H1 (cell line): ENCODE measurements at regions not wholly inside any gene's neighbourhood (a gene's known extent, or its start where the extent isn't known, plus 50 kb on each side); places are given as distances from the start of the nearest gene placed in this dataset.

ENCODE experiments used
- CTCF ChIA-PET: fragments of 300-600 bp; sonication (Branson Sonifier 250); formaldehyde crosslinking; loops from one replicate; lab custom pipeline; 2021; ENCODE audit not compliant: partially characterized antibody; lab: Charles Lee
- POLR2A ChIA-PET: fragments of 300-600 bp; sonication (Branson Sonifier 250); formaldehyde crosslinking; loops from one replicate; lab custom pipeline; 2021; ENCODE audit warnings: inconsistent platforms; ENCODE audit not compliant: partially characterized antibody; lab: Charles Lee
- DNase-seq, 2 experiments: peaks; one replicate each; pipeline versions ENCODE4 v3.0.0 to v3.0.0-alpha.2; 2010 to 2022; ENCODE audit warnings: low spot score in 2 of 2, low read depth in 1 of 2, mixed read lengths in 1 of 2
- FAIRE-seq: peaks from 2 replicates; lab custom pipeline; 2011; peaks lifted over from hg19 to GRCh38; lab: Jason Lieb, UNC
- H2AFZ ChIP-seq: 2 replicates; pipeline ENCODE4 v1.8.1; 2012; ENCODE audit warnings: low read length, inconsistent platforms
- H2AK5ac ChIP-seq: 2 replicates; pipeline ENCODE4 v1.6.1; 2013; ENCODE audit warnings: low read depth, low read length
- H2BK120ac ChIP-seq: replicated peaks from 2 replicates; pipeline ENCODE3; 2013; ENCODE audit warnings: low read depth, low read length, inconsistent platforms
- H2BK12ac ChIP-seq: 2 replicates; pipeline ENCODE4 v1.6.1; 2013; ENCODE audit warnings: low read depth, low read length
- H2BK15ac ChIP-seq: 2 replicates; pipeline ENCODE4 v1.6.1; 2013; ENCODE audit warnings: low read length
- H2BK20ac ChIP-seq: 2 replicates; pipeline ENCODE4 v1.6.1; 2013; ENCODE audit warnings: low read length
- H2BK5ac ChIP-seq: 2 replicates; pipeline ENCODE4 v1.6.1; 2013; ENCODE audit warnings: low read depth, low read length
- H3K14ac ChIP-seq: 2 replicates; pipeline ENCODE4 v1.6.1; 2013; ENCODE audit warnings: inconsistent platforms; ENCODE audit not compliant: insufficient read length
- H3K18ac ChIP-seq: 2 replicates; pipeline ENCODE4 v1.6.1; 2013; ENCODE audit warnings: low read length; ENCODE audit errors: extremely low read depth
- H3K23ac ChIP-seq: 2 replicates; pipeline ENCODE4 v1.6.1; 2013; ENCODE audit warnings: inconsistent platforms; ENCODE audit not compliant: insufficient read length
- H3K23me2 ChIP-seq: 2 replicates; pipeline ENCODE4 v1.6.1; 2013; ENCODE audit warnings: low read depth, low read length
- H3K27ac ChIP-seq: 2 replicates; pipeline ENCODE4 v1.6.1; 2011; ENCODE audit warnings: low read depth, low read length, inconsistent platforms
- H3K27me3 ChIP-seq, 4 experiments: replicated peaks in 1 of 4; 1 replicate in 1 of 4; 2 replicates in 3 of 4; pipeline versions ENCODE4 v1.6.1 to v1.8.1; 2011 to 2013; ENCODE audit warnings: low read length in 3 of 4, mild to moderate bottlenecking in 3 of 4, inconsistent platforms in 2 of 4, mixed read lengths in 2 of 4, moderate library complexity in 1 of 4; ENCODE audit not compliant: control insufficient read depth in 3 of 4, insufficient read depth in 3 of 4; ENCODE audit errors: extremely low read depth in 1 of 4
- H3K36me3 ChIP-seq, 4 experiments: 2 replicates each; pipeline versions ENCODE4 v1.6.1 to v1.8.1; 2011 to 2013; ENCODE audit warnings: mild to moderate bottlenecking in 4 of 4, low read length in 3 of 4, moderate library complexity in 2 of 4, control low read depth in 1 of 4, inconsistent platforms in 1 of 4; ENCODE audit not compliant: insufficient read depth in 4 of 4, control insufficient read depth in 2 of 4
- H3K4ac ChIP-seq: replicated peaks from 2 replicates; pipeline ENCODE3; 2013; ENCODE audit warnings: low read length, low read depth, mixed read lengths, inconsistent platforms; ENCODE audit not compliant: insufficient read length
- H3K4me1 ChIP-seq, 4 experiments: replicated peaks in 1 of 4; 1 replicate in 1 of 4; 2 replicates in 3 of 4; pipeline versions ENCODE4 v1.6.1 to v1.8.1; 2011 to 2013; ENCODE audit warnings: low read length in 3 of 4, inconsistent platforms in 2 of 4, mixed read lengths in 1 of 4; ENCODE audit not compliant: insufficient read depth in 4 of 4, control insufficient read depth in 3 of 4
- H3K4me2 ChIP-seq, 2 experiments: 2 replicates each; pipeline versions ENCODE4 v1.6.1 to v1.8.1; 2011 to 2013; ENCODE audit warnings: low read depth in 2 of 2, low read length in 2 of 2, control low read depth in 1 of 2, inconsistent platforms in 1 of 2, mild to moderate bottlenecking in 1 of 2; ENCODE audit not compliant: insufficient read depth in 1 of 2
- H3K4me3 ChIP-seq, 4 experiments: fragments of 200-600, 300-600 bp in 1 of 4; sonication (generic), shearing (Covaris generic), sonication (Bioruptor Twin) in 1 of 4; 2 replicates each; pipeline versions ENCODE4 v1.5.1 to v1.8.1; 2011 to 2016; ENCODE audit warnings: low read length in 4 of 4, low read depth in 3 of 4, control low read depth in 2 of 4, inconsistent platforms in 2 of 4, mild to moderate bottlenecking in 2 of 4, mixed read lengths in 1 of 4, moderate library complexity in 1 of 4; ENCODE audit not compliant: insufficient read depth in 2 of 4; ENCODE audit errors: extremely low read depth in 1 of 4
- H3K56ac ChIP-seq: replicated peaks from 2 replicates; pipeline ENCODE3; 2013; ENCODE audit warnings: low read depth, mild to moderate bottlenecking, mixed read lengths, low read length, inconsistent platforms; ENCODE audit not compliant: insufficient read length
- H3K79me1 ChIP-seq: 2 replicates; pipeline ENCODE4 v1.6.1; 2013; ENCODE audit warnings: low read depth, low read length, control low read depth
- H3K79me2 ChIP-seq, 2 experiments: 2 replicates each; pipeline versions ENCODE4 v1.6.1 to v1.8.1; 2012 to 2013; ENCODE audit warnings: low read length in 2 of 2, mild to moderate bottlenecking in 2 of 2, inconsistent platforms in 1 of 2; ENCODE audit not compliant: insufficient read depth in 2 of 2, control insufficient read depth in 1 of 2
- H3K9ac ChIP-seq, 4 experiments: replicated peaks in 1 of 4; 1 replicate in 1 of 4; 2 replicates in 3 of 4; pipeline versions ENCODE4 v1.6.1 to v1.8.1; 2011 to 2013; ENCODE audit warnings: low read depth in 3 of 4, low read length in 3 of 4, control low read depth in 2 of 4, mild to moderate bottlenecking in 2 of 4, moderate library complexity in 2 of 4, inconsistent platforms in 1 of 4; ENCODE audit errors: extremely low read depth in 1 of 4
- H3K9me3 ChIP-seq, 2 experiments: 2 replicates each; pipeline versions ENCODE4 v1.6.1 to v1.8.1; 2012 to 2013; ENCODE audit warnings: mild to moderate bottlenecking in 2 of 2, moderate library complexity in 2 of 2, control low read depth in 1 of 2, inconsistent platforms in 1 of 2, low read depth in 1 of 2, low read length in 1 of 2, mixed read lengths in 1 of 2; ENCODE audit not compliant: insufficient read depth in 2 of 2
- H4K20me1 ChIP-seq, 2 experiments: replicated peaks in 1 of 2; 2 replicates each; pipeline versions ENCODE3 to v1.8.1; 2011 to 2013; ENCODE audit warnings: inconsistent platforms in 2 of 2, low read length in 2 of 2, mild to moderate bottlenecking in 1 of 2; ENCODE audit not compliant: insufficient read depth in 2 of 2, control insufficient read depth in 1 of 2
- H4K5ac ChIP-seq: 2 replicates; pipeline ENCODE4 v1.6.1; 2013; ENCODE audit warnings: low read length, low read depth, mixed read lengths, inconsistent platforms; ENCODE audit not compliant: insufficient read length
- H4K8ac ChIP-seq: 2 replicates; pipeline ENCODE4 v1.8.0; 2013; ENCODE audit warnings: mild to moderate bottlenecking, moderate library complexity, low read length, inconsistent platforms; ENCODE audit not compliant: insufficient read depth; ENCODE audit errors: extremely low read depth
- H4K91ac ChIP-seq: replicated peaks from 2 replicates; pipeline ENCODE3; 2013; ENCODE audit warnings: low read length, mixed read lengths, inconsistent platforms; ENCODE audit not compliant: insufficient read length
- CHD2 ChIP-seq: IDR thresholded peaks from 2 replicates; pipeline ENCODE4 v1.6.1; 2012; ENCODE audit warnings: low read length, improper control_type of control experiment
- CREB1 ChIP-seq: IDR thresholded peaks from 2 replicates; pipeline ENCODE4 v1.6.1; 2012; ENCODE audit warnings: inconsistent platforms
- HDAC2 ChIP-seq, 2 experiments: fragments of 300-600 bp in 1 of 2; sonication (generic) in 1 of 2; IDR thresholded peaks; 2 replicates each; pipeline ENCODE4 v1.6.1; 2011 to 2012; ENCODE audit warnings: low read depth in 2 of 2, low read length in 2 of 2, mild to moderate bottlenecking in 2 of 2, moderate library complexity in 2 of 2, borderline replicate concordance in 1 of 2, inconsistent platforms in 1 of 2
- MAFK ChIP-seq: IDR thresholded peaks from 2 replicates; pipeline ENCODE4 v1.6.1; 2012; ENCODE audit warnings: low read depth, mild to moderate bottlenecking, improper control_type of control experiment, low read length
- SP4 ChIP-seq: IDR thresholded peaks from 2 replicates; pipeline ENCODE4 v1.6.1; 2012; ENCODE audit warnings: low read length, inconsistent platforms
- YY1 ChIP-seq: IDR thresholded peaks from 2 replicates; pipeline ENCODE4 v1.6.1; 2011; ENCODE audit warnings: low read depth, mild to moderate bottlenecking, low read length
- WGBS, 2 experiments: shearing (Covaris generic) in 1 of 2; methylation state at CpG; one replicate each; pipeline versions ENCODE4 v1.1.6 to v1.1.7; 2013 to 2015; ENCODE audit warnings: low lambda C conversion rate in 2 of 2, mixed read lengths in 2 of 2, inconsistent platforms in 1 of 2, low coverage in 1 of 2, missing lambda C conversion rate in 1 of 2; ENCODE audit not compliant: insufficient replicate concordance in 2 of 2, insufficient coverage in 1 of 2, insufficient read length in 1 of 2; ENCODE audit errors: extremely low coverage in 1 of 2, missing lambda C conversion rate in 1 of 2; 5-methylcytosine and 5-hydroxymethylcytosine counted together

DNA sequence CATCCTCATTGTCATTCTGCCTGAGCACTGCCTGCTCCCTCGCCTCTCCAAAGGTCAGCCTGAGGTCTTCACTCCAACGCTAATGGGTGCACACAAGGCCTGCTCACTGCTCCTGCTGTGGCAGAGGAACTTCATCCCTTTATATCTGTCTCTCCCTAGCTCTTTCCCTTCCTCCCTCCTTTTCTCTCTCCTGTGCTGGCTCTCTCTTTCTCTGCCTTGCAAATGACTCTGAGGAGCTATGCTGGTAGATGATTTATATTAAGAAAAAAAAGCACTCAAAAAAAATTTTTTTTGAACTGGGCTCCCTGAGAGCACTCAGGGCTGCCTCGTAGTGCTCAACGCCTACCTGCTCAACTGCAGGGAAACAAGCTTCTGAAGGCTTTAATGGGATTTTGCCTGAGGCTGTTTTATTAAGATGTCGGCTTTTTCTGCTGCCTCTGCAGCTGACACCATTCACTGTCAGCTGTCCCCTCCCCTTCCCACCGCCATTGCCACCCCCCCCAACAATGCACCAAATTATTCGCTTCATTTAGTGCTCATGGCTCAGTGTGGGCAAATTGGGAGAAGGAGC is 137.7 kb upstream of the DEFB112 start:
- ChIA-PET CTCF (interaction anchor here (1.0 to 1.5 kb wide), 8 partner anchors 10 to 468 kb away, joined by 3 to 9 read pairs (median 4); no protein-coding TSS in a partner anchor), POLR2A (no interaction called here)
- no peak for FAIRE-seq
- Histone ChIP-seq H3K23ac (no peak overlapping the region), H3K79me2 (no peaks in the 10 kb centered on the region), H3K9ac (no peak overlapping the region), H4K91ac (no peak overlapping the region), H4K5ac (no peak overlapping the region), H3K14ac (no peak overlapping the region), H3K79me1 (no peaks in the 10 kb centered on the region), H4K20me1 (no peaks in the 10 kb centered on the region), H3K4ac (no peak overlapping the region), H2BK5ac (no peak overlapping the region; the same call in 1 of the 2 replicates), H3K4me3 (no peak overlapping the region), H3K4me2 (no peak overlapping the region), H2BK20ac (no peak overlapping the region), H3K4me1 (peaks cover 0 to 3% (median 0%) of the 10 kb centered on the region in 4 experiments; a peak in 2 of 7 replicates), H2BK12ac (no peak overlapping the region), H3K36me3 (no peaks in the 10 kb centered on the region), H3K9me3 (no peaks in the 10 kb centered on the region), H3K18ac (no peak overlapping the region), H2AK5ac (peak overlapping the region; percentile 89; the same call in 1 of the 2 replicates), H2BK120ac (no peak overlapping the region), H3K56ac (no peak overlapping the region), H3K27ac (no peak overlapping the region), H3K27me3 (no peaks in the 10 kb centered on the region), H4K8ac (no peak overlapping the region; the same call in 1 of the 2 replicates), H3K23me2 (no peaks in the 10 kb centered on the region), H2AFZ (peak overlapping the region; percentile 35; the same call in 1 of the 2 replicates), H2BK15ac (no peak overlapping the region)
- DNase-seq: no peak
- 75% methylated on average over 5 of the region's 7 CpGs; no CpG with 5 or more reads in 1 of the 2 experiments for WGBS, 2 experiments
- TF ChIP-seq YY1: no peak
- no peak for TF ChIP-seq HDAC2 (IDR thresholded peaks at IDR 0.05; ENCODE audit: borderline replicate concordance in 1 of 2, low read depth in 2 of 2, low read length in 2 of 2)
- TF ChIP-seq CREB1: no peak
- TF ChIP-seq MAFK: no peak
- no peak for TF ChIP-seq SP4
- TF ChIP-seq CHD2: no peak
